MM.1S (cell line): ENCODE measurements at regions not wholly inside any gene's neighbourhood (a gene's known extent, or its start where the extent isn't known, plus 50 kb on each side); places are given as distances from the start of the nearest gene placed in this dataset.

Source experiments
- CTCF ChIP-seq: fragments of 300-600 bp; sonication (generic); IDR thresholded peaks from 2 replicates; pipeline ENCODE4 v1.5.1; 2016; ENCODE audit warnings: antibody characterized with exemption, low read length, mixed read lengths
- EZH2 ChIP-seq: fragments of 300-600 bp; sonication (generic); optimal IDR thresholded peaks from 2 replicates; pipeline ENCODE3; 2017; ENCODE audit warnings: low read depth, mild to moderate bottlenecking, antibody characterized with exemption, low read length, mixed read lengths
- EZH2phosphoT487 ChIP-seq: fragments of 300-600 bp; sonication (generic); IDR thresholded peaks from 2 replicates; pipeline ENCODE4 v1.6.1; 2018; ENCODE audit warnings: antibody characterized with exemption, low read length

- TF ChIP-seq CTCF (no peak), EZH2phosphoT487 (no peak), EZH2 (no peak)
Measured at GRCh38 chr10:8911032-8911431, 856.5 kb downstream of the GATA3 start.
